Activated T-cell treated with anti-CD3 and anti-CD28 coated beads for 1 hour (primary cell): ENCODE measurements at regions not wholly inside any gene's neighbourhood (a gene's known extent, or its start where the extent isn't known, plus 50 kb on each side); places are given as distances from the start of the nearest gene placed in this dataset.
"Not testable (repeated sequence)": the region's sequence is repeated elsewhere in the genome, so short reads cannot be mapped to it uniquely, and the experiment has no call there.

ENCODE experiments used
- DNase-seq: peaks from one replicate; pipeline ENCODE4 v3.0.0-alpha.2; 2020; ENCODE audit warnings: low read depth

- DNase-seq = no peak
These were observed 1996.9 kb downstream of the LRRC4C start for GRCh38 chr11:39462506-39462905.

GRCh38 chr11:39461066-39461465, 1998.4 kb downstream of the LRRC4C start:
- no peak for DNase-seq

- DNase-seq = no peak
These were observed 1999.8 kb downstream of the LRRC4C start for GRCh38 chr11:39459606-39460005.

GRCh38 chr11:39458481-39458880, 2001.0 kb downstream of the LRRC4C start:
- no peak for DNase-seq

- no peak for DNase-seq
These were observed 2015.9 kb downstream of the LRRC4C start for GRCh38 chr11:39443424-39444022.

- no peak for DNase-seq
These were observed 2017.3 kb downstream of the LRRC4C start for GRCh38 chr11:39442177-39442576.

GRCh38 chr11:39435641-39436040, 2023.8 kb downstream of the LRRC4C start:
- no peak for DNase-seq

GRCh38 chr11:39434466-39434865, 2025.0 kb downstream of the LRRC4C start:
- no peak for DNase-seq

- no peak for DNase-seq
These were observed 2026.5 kb downstream of the LRRC4C start for GRCh38 chr11:39432929-39433328.

- no peak for DNase-seq
These were observed 2034.2 kb downstream of the LRRC4C start for GRCh38 chr11:39425226-39425625.

GRCh38 chr11:39412117-39412516, 2047.3 kb downstream of the LRRC4C start:
- no peak for DNase-seq

GRCh38 chr11:39385911-39386310, 2073.5 kb downstream of the LRRC4C start:
- DNase-seq = no peak

GRCh38 chr11:39374963-39375698, 2084.3 kb downstream of the LRRC4C start:
- no peak for DNase-seq

GRCh38 chr11:39367534-39367933, 2091.9 kb downstream of the LRRC4C start:
- no peak for DNase-seq

GRCh38 chr11:39365809-39366436, 2093.5 kb downstream of the LRRC4C start:
- DNase-seq = no peak

GRCh38 chr11:39363571-39363970, 2095.9 kb downstream of the LRRC4C start:
- DNase-seq = no peak

- no peak for DNase-seq
These were observed 2097.9 kb downstream of the LRRC4C start for GRCh38 chr11:39361557-39361956.

GRCh38 chr11:39345834-39346442, 2113.5 kb downstream of the LRRC4C start:
- DNase-seq = no peak

GRCh38 chr11:39341461-39341860, 2118.0 kb downstream of the LRRC4C start:
- no peak for DNase-seq

GRCh38 chr11:39333006-39333405, 2126.4 kb downstream of the LRRC4C start:
- DNase-seq = not testable (repeated sequence)

GRCh38 chr11:39327302-39327701, 2132.2 kb downstream of the LRRC4C start:
- DNase-seq = no peak

GRCh38 chr11:39311888-39312287, 2147.6 kb downstream of the LRRC4C start:
- DNase-seq = not testable (repeated sequence)

- DNase-seq = no peak
These were observed 2154.9 kb downstream of the LRRC4C start for GRCh38 chr11:39304586-39304985.
